HG03060 (cell line): ENCODE measurements at regions not wholly inside any gene's neighbourhood (a gene's known extent, or its start where the extent isn't known, plus 50 kb on each side); places are given as distances from the start of the nearest gene placed in this dataset.

Source experiments
- ATAC-seq: cut with Tn5 transposase; IDR thresholded peaks from one replicate; pipeline ENCODE4 v1.9.1; 2021; ENCODE audit warnings: low read depth, moderate number of reproducible peaks; ENCODE audit not compliant: unreplicated experiment

DNA sequence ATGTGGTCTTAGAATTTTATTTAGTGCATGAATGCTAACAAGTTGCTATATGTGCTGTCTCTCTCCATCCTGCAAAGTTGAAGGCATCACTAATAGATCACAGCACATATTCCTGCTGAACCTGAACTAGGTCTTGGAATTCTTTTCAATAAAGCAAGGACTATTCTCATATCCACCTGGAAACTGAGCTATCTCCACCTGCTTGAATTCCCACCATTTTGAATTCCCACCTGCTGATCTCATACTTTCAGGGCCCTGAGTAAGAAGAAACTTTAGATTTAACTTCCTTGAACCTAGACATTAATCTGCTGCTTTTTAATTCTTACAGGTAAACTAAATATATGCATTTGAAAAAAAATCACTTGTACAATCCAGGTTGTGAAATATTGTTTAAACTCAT, 445.3 kb upstream of the CCL2 start:
- ATAC-seq = no peak

DNA sequence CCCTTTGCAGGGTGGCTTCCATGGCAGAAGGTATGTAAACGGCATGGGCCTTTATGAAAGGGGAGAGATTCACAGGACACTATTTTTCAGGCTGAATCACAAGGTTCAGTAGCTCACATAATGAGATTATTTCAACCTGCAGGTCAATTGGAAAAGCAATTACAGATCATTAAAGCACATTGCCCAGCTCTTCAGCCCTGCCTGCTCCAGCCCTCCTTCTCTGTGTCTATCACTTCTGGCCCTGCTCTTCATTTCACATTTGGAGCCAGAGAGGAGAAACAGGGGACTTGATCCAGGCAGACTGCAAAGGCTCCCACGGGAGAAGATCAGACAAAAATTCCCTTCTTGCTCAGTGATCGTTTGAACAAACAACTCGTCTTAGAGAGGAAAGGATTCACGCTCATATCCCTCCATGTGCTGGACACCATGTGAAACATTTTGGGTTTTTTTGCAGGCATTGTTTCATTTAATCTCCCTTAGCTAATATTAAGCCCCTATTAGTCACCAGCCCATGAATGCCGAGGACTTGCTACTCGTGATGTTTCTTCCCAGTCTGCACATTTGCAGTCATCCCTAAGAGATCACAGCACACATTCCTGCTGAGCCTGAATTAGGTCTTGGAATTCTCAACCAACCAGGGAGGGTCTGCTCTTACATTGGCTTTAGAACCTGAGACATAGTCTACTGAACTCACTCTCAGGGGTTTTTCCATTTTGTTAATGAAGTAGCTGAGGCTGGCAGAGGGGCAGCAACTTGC, 443.9 kb upstream of the CCL2 start:
- ATAC-seq = no peak

DNA sequence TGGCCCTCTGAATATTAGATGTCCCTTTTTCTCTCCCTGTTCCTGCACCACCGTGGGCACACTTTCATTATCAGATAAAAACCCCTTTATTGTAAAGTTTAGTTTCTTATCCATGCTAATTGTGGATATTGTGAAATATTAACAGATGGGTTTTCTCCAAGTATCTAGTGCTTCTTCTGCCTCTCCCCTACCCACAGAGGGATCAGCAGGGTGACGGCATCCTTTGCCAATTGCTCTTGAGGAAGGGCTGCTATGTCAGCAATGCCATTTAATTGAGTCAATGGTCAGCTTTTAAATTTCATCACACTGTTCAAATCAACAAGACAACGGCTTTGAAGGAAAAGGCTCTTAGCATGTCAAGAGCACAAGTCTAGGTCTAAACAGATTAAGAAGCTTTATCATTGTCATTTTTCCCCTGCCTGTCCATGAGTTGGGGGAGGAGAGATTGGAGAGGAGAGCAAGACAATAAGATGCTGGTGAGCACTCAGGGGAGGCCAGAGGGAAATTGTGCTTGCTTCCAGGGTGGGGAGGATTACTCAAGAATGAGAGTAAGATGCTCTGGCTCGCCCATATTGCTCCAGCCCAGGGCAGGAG, 443.0 kb upstream of the CCL2 start:
- ATAC-seq = no peak

DNA sequence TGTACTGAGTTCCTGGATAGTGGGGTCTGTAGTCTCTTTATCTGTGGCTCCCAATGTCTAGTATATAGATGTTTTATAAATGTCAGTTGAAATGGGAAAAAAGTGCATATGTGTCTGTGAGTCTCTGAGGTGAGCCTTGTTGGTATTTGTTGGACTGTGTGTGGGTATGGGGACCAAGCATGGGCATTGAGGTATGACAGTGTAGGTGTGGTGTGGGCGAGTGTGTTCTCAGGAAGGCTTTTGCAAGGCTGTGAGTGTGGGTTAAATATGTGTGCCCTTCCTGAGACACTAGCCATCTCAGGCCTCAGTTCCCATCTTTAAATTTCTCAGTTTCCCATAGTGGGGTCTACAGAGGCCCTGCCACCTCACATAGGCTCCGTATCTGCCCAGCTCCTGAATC, 440.2 kb upstream of the CCL2 start:
- ATAC-seq = no peak

DNA sequence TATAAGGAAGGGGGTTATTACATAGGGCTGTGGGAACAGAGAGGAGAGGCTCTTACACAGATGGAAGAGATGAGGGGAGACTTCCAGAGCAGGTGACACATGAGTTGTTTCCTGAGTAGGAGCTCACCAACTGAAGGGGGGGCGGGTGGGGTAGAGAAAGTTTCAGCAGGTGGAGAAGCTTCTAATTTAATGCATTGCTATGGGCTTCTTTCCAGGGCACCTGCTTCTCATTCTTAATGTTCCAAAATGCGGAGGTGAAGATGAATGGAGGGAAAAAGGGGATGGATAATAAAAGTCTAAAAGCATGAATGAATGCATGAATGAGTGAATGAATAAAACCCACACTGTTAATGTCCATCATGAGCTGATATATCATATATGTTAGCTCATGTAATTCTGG, 439.0 kb upstream of the CCL2 start:
- no peak for ATAC-seq

DNA sequence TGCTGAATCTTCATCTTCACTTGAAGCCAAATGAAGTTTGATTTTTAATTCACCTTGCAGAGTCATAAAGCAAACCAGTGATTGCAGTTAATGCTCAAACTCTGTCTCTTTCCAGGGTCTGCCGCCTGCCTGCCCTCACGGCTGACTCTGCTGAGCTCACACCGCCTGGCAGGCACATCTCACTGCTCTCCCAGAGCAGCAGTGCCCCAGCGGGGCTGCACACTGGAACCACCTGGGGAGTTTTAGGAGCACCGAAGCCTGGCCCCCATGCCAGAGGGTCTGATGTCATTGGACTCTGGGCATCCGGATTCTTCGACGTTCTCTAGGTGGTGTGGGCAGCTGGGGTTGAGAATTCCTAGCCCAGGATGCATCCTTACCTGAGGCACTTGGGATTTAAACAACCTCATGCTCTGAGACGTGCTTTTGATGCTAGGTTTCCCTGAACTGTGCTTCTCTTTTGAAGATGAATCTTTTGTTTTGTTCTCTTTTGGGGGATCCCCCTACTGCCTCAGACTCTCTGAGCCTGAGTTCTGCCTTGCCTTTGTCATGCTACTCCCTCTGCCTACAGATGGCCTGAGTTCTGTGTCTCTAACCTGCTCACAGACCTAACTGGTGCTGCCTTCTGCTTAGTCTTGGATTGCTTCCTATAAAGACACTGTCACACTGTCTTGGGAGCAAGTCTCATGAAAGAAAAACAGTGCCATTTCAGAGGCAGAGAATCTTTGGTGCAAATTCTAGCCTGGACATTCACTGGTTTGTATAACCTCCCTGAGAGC, 438.1 kb upstream of the CCL2 start:
- ATAC-seq = no peak

DNA sequence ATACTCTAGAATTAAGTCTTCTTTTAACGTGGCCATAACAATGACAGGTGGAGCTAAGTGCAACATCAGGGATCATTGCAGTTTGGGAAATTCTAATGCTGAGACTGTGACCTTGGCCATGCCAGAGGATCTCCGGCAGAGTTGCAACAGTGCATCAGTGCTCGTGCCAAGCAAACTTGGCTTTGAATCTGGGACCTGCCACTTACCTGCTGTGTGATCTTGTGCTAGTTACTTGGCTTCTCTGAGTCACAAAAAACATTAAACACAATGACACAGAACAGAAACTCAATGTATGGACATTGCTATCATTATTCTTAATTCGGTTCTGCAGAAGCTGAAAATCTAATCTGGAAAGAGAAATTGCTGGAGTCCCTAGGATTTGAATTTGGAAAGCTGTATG, 435.5 kb upstream of the CCL2 start:
- no peak for ATAC-seq

DNA sequence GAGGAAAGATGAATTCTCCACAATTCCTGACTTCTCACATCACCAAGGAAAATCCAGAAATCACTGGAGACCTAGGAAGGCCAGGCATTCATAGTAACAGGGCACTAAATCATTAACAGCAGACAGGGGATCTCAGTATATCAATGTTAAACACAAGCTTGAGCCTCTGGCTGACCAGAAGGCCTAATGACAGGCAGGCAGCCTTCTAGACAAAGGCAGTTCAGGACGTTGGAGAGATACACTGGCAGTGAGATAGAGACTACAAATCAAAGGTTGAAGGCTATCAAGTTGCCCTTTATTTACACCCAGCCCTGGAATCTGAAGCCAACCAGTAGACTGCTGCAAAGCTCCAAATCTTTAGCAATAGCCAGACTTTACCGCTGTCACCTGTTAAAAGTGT, 422.8 kb upstream of the CCL2 start:
- ATAC-seq = no peak

DNA sequence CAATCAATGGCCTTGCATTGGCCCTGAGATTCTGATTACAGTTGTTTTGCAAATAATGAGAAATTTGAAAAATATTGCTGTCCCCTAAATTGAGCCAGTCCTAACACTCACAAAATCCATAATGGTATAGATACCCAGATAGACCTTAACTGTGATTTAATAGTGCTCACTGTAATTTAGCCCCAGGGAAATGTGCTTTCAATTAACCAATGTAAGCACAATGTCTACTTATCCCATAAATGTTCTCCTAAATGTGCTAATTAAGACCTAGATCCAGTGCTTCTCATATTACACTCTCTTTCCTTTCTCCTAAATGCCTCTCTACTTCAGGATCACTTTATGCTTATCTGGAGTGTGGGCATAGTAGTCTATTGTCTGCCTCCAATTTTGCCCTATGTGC, 417.8 kb upstream of the CCL2 start:
- ATAC-seq = no peak

DNA sequence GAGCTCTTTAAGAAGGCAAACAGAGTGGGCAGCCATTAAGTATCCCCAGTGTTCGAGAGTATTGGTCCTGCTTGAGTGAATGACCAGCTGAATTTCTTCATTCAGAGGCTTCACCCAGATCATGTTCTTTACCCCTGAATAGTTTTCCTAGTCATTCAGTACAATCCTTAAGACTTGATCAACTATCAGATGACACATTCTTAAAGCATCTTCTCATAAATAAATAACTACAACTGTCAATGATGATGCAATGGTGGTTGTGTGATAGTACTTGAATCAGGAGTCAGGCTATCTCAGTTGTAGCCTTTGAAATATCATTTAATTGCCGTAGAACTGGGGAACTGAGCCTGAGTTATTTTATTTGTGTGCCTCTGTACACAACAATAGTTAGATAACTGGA, 416.8 kb upstream of the CCL2 start:
- no peak for ATAC-seq

DNA sequence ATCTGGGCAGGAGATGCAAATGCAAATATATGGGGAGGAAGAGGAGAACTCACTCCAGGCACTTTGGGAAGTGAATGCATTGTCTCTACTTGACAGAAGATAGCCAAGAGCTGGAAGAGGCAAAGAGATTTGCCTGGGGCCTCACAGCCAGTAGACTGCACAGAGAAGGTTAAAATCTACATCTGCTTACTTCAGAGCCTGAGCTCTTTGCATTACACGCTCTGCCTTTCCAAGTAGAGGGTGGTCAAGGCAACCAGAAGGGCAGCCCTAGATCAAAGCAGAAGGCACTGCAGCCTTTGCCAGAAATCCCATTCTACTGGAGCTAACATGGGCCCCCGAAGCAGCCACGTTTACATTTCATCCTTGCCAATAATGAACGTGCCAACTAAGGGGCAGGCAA, 407.2 kb upstream of the CCL2 start:
- no peak for ATAC-seq

DNA sequence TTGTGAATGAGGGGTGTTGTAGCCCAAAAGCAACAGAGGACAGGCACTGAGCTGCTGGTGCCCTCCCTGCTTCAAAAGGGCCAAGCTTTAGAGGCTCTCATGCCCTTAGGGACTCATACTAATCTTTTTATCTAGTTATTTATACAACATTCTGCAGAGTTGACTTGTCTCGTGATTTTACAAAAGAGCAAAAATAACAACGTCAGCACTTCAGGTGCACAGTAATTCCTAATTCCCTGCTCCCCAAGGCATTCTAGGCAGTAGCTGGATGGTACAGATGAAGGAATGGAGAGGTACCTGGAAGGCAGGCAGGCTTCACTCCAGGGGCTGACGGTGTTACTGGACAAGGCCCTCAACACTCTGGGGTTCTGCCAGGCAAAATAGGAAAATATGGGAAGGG, 406.7 kb upstream of the CCL2 start:
- no peak for ATAC-seq

DNA sequence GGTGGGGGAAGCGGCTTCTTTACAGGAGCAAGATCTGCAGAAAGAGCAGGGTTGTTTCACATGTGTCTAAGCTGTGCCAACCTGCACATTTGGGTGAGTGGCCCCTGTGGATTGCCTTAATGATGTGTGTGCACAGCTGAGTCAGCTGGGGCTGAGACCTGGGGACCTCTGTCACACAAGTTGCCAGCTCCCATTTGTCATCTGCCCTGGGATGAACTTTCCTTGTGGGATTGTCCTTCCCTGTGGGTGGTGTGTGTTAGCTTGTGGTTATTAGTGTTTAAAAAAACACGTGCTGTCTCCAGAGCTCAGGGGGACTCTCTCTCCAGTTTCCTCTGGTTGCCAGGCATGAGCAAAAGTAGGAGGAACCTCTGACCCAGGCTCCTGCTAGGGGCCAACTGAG, 400.5 kb upstream of the CCL2 start:
- ATAC-seq = no peak

DNA sequence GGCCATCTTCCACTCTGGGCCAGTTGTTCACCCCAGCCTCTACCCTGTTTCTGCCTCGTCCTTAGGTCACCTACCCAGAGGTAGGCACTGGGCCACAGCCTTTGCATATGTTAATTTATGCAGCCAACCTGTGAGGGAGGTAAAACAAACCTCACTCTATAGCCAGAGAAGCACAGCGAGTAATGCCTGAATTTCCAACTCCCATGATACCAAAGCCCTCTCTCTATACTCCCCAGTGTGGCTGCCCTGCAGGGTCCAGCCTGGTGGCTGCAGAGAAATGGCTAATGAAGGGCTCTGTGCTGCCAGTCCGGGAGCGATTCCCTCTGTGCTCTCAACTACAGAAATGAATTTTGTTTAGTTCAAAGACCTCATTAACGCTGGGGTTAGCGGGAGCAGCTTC, 397.0 kb upstream of the CCL2 start:
- no peak for ATAC-seq

DNA sequence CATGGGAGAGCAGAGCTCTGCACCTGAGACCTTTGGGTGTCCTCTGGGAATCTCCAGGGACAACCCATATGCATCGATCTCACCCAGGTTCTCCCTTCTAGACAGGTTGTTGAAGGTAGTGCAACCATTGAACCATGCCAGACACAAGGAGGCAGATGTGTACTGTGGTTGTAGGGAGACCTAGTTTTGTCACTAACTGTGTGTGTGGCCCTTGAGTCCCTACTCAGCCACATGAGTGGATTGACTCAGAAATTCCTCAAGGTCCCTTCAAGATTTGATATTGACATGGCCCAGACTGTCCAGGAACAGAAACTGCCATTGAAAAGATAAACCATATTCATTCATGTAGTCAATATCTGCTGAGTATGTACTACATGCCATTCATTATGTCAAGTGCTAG, 396.4 kb upstream of the CCL2 start:
- ATAC-seq = no peak

DNA sequence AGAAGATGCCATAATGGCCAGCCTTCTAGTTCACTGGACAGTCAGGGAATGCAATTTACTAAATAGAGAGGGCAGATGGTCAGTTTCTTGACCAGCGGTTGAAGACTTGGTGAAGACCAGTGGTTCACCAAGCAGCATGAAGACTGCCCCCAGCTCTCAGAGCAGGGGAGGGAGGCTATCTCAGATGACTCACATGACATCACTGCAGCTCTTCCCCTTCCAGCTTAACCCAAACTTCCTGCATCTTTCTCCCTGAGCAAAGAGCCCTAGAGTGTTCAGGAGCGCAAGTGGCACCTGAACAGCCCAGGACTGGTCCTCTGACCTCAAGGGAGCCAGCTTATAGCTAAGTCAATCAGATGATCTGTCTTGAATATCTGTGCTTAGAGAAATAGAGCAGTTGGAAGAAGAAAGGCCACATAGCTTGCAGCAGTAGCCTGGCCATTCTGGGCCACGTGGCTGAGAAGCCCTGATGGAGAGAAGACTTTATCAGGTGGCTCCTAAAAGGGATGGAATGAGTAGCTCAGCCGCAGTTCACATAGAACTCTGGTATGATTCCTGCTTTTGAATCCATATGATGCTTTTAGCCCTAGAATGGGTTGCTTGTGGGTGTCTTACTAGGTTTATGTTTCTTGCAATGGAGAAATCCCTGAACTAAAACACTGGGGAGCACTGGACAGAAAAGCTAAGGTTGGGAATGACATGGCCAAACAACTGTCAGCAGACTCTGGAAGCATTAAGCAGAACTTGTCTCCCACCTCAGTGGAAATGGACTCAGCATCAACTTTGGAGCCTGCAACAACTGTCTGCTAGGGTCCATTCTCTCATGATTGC, 392.1 kb upstream of the CCL2 start:
- no peak for ATAC-seq

DNA sequence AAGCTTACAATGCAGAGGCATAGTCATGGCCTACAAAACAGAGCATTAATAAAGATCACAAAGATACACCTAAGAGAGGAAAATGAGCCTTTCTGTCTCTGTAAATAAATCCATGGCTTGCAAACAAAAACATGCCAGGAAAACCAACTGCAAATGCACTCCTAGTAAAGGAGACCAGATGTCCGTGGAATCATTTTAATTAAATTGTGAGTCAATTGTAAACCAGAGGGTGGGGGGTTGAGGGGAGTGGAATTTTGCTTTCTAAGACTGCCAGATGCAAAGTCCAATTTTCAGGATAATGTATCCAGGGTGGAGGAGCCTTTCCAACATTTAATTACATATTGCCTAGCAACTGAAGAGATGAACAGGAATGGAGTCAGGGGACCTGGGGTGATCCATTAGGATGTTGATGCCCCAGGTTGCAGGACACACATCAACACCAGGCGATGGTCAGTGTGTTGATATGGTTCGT, 390.3 kb upstream of the CCL2 start:
- ATAC-seq = no peak

DNA sequence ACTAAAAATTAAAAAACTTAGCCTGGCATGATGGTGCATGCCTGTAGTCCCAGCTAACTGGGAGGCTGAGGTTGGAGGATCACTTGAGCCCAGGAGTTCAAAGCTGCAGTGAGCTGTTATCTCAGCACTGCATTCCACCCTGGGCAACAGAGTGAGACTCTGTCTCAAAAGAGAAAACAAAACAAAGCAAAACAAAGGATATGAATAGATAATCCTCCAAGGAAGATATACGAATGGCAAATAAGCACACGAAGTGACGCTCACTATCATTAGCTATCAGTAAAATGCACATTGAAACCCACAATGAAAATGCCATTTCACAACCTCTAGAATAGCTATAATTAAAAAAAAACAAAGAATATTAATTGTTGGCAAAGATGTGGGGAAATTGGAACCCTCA, 386.2 kb upstream of the CCL2 start:
- no peak for ATAC-seq

DNA sequence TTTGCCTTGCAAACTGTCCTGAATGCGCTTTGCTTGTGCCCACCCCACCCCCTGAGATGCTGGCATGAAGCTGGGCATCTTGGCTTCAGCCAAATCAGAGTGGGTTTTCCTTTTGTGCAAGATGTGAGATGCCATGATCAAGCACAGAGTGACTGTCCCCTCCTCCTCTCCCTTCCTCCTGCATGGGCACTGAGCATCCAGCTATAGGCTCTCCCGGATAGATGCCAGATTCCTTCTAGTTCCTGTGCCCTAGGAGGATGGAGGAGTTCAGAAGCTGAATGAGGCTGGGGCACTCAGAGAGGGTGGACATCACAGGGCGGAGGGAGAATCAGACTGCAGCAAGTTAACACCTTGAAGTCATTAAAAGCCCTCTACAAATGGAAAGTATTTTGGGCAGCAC, 384.1 kb upstream of the CCL2 start:
- no peak for ATAC-seq

DNA sequence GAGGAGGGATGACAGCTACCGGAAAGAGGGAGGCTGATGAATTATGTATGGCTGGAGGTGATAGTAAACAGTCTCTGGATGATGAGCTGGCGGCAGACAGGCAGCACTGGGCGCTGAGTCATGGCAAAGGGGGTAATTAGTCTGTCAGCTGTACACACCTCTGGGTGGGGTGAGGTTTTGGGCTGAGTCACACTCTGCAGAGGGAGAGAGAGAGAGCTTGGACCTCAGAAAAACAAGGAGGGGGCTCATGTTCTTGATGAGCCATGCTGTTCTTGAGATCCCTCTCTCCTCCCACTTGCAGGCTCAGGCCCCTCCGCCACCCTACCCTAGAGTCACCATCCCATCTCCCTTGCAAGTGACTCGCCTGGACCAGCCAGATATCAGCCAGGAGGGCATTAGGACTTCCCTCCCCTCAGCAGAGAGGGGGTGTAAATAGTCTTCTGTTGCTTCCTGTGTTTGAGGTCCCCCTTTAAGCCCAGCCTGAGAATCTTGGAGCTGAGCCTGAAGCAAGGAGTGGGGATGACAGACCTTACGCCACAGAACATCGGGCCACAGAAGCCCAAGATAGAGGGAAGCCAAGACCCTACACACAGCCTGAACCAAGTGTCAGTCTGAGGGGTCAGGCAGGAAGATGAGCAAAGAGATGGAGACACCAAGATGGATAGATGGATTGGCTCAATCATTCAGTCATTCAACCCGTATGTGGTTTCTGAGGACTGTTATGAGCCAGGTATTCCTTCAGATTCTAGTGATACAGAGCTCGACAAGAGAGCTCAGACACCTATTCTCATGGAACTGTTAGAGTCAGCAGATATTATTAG, 383.2 kb upstream of the CCL2 start:
- ATAC-seq = no peak
